Activated T-cell treated with anti-CD3 and anti-CD28 coated beads, Interleukin-2, amount 50 U/mL, for 48 hours (primary cell): ENCODE measurements at regions not wholly inside any gene's neighbourhood (a gene's known extent, or its start where the extent isn't known, plus 50 kb on each side); places are given as distances from the start of the nearest gene placed in this dataset.

ENCODE experiments used
- DNase-seq, 2 experiments: peaks; one replicate each; pipeline ENCODE4 v3.0.0-alpha.2; 2020

GRCh38 chr5:30698217-30698616 is 495.3 kb upstream of the CDH6 start:
- DNase-seq: no peak

GRCh38 chr5:30693326-30693725 is 500.2 kb upstream of the CDH6 start:
- no peak for DNase-seq

GRCh38 chr5:30690931-30691330 is 502.6 kb upstream of the CDH6 start:
- DNase-seq: no peak

- DNase-seq: no peak
Measured at GRCh38 chr5:30687461-30687860, 506.0 kb upstream of the CDH6 start.

- no peak for DNase-seq
Measured at GRCh38 chr5:30686530-30686929, 507.0 kb upstream of the CDH6 start.

GRCh38 chr5:30676223-30676840 is 517.2 kb upstream of the CDH6 start:
- DNase-seq: no peak

GRCh38 chr5:30667293-30667692 is 526.2 kb upstream of the CDH6 start:
- DNase-seq: no peak

GRCh38 chr5:30663536-30663935 is 530.0 kb upstream of the CDH6 start:
- DNase-seq: no peak

GRCh38 chr5:30662373-30662772 is 531.1 kb upstream of the CDH6 start:
- no peak for DNase-seq

GRCh38 chr5:30661730-30662129 is 531.8 kb upstream of the CDH6 start:
- DNase-seq: no peak

- DNase-seq: no peak
Measured at GRCh38 chr5:30659417-30659816, 534.1 kb upstream of the CDH6 start.

GRCh38 chr5:30650311-30650710 is 543.2 kb upstream of the CDH6 start:
- no peak for DNase-seq

GRCh38 chr5:30638899-30639298 is 554.6 kb upstream of the CDH6 start:
- no peak for DNase-seq

GRCh38 chr5:30627945-30628344 is 565.5 kb upstream of the CDH6 start:
- no peak for DNase-seq

GRCh38 chr5:30626557-30626956 is 566.9 kb upstream of the CDH6 start:
- no peak for DNase-seq

- no peak for DNase-seq
Measured at GRCh38 chr5:30620481-30621085, 572.9 kb upstream of the CDH6 start.

GRCh38 chr5:30608501-30608900 is 585.0 kb upstream of the CDH6 start:
- no peak for DNase-seq

- DNase-seq: no peak
Measured at GRCh38 chr5:30607301-30607894, 586.1 kb upstream of the CDH6 start.

- no peak for DNase-seq
Measured at GRCh38 chr5:30605693-30606268, 587.7 kb upstream of the CDH6 start.

GRCh38 chr5:30604648-30605262 is 588.7 kb upstream of the CDH6 start:
- DNase-seq: no peak

GRCh38 chr5:30600892-30601291 is 592.6 kb upstream of the CDH6 start:
- DNase-seq: no peak

GRCh38 chr5:30596495-30597064 is 596.9 kb upstream of the CDH6 start:
- no peak for DNase-seq

GRCh38 chr5:30594331-30594730 is 599.2 kb upstream of the CDH6 start:
- no peak for DNase-seq

- no peak for DNase-seq
Measured at GRCh38 chr5:30592833-30593232, 600.7 kb upstream of the CDH6 start.
